SHP77 (cell line): ENCODE measurements at regions not wholly inside any gene's neighbourhood (a gene's known extent, or its start where the extent isn't known, plus 50 kb on each side); places are given as distances from the start of the nearest gene placed in this dataset.
"Not testable (repeated sequence)": the region's sequence is repeated elsewhere in the genome, so short reads cannot be mapped to it uniquely, and the experiment has no call there.

ENCODE experiments used
- DNase-seq, 2 experiments: peaks; one replicate each; lab custom pipeline; 2025; lab: John Stamatoyannopoulos, UW

- no peak for DNase-seq
These were observed 164.3 kb upstream of the PABPC3 start for GRCh38 chr13:24931450-24932251.

GRCh38 chr13:24933106-24934023 is 162.6 kb upstream of the PABPC3 start:
- not testable (repeated sequence) for DNase-seq

GRCh38 chr13:24934024-24934385 is 161.9 kb upstream of the PABPC3 start:
- not testable (repeated sequence) for DNase-seq

GRCh38 chr13:24938966-24939365 is 157.0 kb upstream of the PABPC3 start:
- no peak for DNase-seq

- not testable (repeated sequence) for DNase-seq
These were observed 154.8 kb upstream of the PABPC3 start for GRCh38 chr13:24941023-24941713.

- no peak for DNase-seq
These were observed 152.8 kb upstream of the PABPC3 start for GRCh38 chr13:24943136-24943535.

GRCh38 chr13:24944073-24944472 is 151.9 kb upstream of the PABPC3 start:
- DNase-seq = not testable (repeated sequence)

- not testable (repeated sequence) for DNase-seq
These were observed 147.0 kb upstream of the PABPC3 start for GRCh38 chr13:24948977-24949376.

GRCh38 chr13:24950611-24951010 is 145.3 kb upstream of the PABPC3 start:
- DNase-seq = not testable (repeated sequence)

- DNase-seq = not testable (repeated sequence)
These were observed 128.0 kb upstream of the PABPC3 start for GRCh38 chr13:24967970-24968369.

GRCh38 chr13:24968416-24968815 is 127.5 kb upstream of the PABPC3 start:
- DNase-seq = not testable (repeated sequence)

- not testable (repeated sequence) for DNase-seq
These were observed 122.8 kb upstream of the PABPC3 start for GRCh38 chr13:24973102-24973501.

- not testable (repeated sequence) for DNase-seq
These were observed 114.6 kb upstream of the PABPC3 start for GRCh38 chr13:24981181-24981803.

- no peak for DNase-seq
These were observed 113.5 kb upstream of the PABPC3 start for GRCh38 chr13:24982333-24982999.

- no peak for DNase-seq
These were observed 112.8 kb upstream of the PABPC3 start for GRCh38 chr13:24983094-24983493.

- DNase-seq = no peak
These were observed 111.8 kb upstream of the PABPC3 start for GRCh38 chr13:24984134-24984533.

- no peak for DNase-seq
These were observed 110.8 kb upstream of the PABPC3 start for GRCh38 chr13:24985107-24985506.

- DNase-seq = no peak
These were observed 110.0 kb upstream of the PABPC3 start for GRCh38 chr13:24985896-24986295.

- no peak for DNase-seq
These were observed 109.1 kb upstream of the PABPC3 start for GRCh38 chr13:24986826-24987225.

GRCh38 chr13:24989959-24990358 is 106.0 kb upstream of the PABPC3 start:
- DNase-seq = not testable (repeated sequence)

GRCh38 chr13:24992946-24993345 is 103.0 kb upstream of the PABPC3 start:
- not testable (repeated sequence) for DNase-seq
